GM21515 (cell line): ENCODE measurements at regions not wholly inside any gene's neighbourhood (a gene's known extent, or its start where the extent isn't known, plus 50 kb on each side); places are given as distances from the start of the nearest gene placed in this dataset.
A peak's percentile ranks its signal among the peaks of the same experiment; 100 is the strongest.

Source experiments
- ATAC-seq: cut with Tn5 transposase; IDR thresholded peaks from one replicate; pipeline ENCODE4 v1.9.1; 2021; ENCODE audit not compliant: unreplicated experiment

DNA sequence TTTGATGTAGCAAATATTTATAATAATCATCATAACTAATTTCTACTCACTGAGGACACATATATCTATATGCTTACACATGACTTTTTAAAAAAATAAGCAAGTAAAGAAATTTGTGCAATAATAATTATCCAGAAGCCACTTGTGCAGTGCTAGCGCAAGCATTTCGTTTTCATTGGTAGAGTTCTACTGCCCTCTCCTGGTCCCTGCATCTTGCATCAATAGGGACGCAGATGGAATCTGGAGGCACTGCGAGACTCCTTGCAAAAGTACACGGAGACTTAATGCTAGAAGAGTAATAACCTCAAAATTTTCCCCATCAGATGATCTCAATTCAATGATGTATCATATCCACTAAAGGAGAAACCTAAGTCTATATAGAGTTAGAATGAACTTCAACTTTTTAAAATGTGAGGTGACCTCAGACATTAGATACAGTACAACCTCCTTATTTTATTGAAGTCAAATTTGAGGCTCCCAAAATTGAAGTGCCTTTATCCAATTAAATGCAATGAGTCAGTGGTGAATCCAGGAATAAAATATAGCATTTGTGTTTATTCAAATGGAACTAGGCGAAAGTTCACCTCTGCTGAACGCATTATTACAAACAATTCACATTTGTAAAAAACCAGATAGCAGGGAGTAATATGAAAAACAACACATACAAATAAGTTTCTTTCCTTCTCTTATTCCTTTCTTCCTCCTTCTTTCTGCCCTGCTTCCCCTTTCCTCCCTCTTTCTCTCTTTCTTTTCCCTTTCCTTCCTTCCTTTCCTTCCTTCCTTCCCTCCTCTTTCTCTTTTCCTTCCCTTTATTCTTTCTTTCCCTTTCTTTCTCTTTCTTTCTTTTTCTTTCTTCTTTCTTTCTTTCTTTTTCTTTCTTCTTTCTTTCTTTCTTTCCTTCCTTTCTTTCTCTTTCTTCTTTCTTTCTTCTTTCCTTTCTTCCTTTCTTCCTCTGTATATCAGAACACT is 450.0 kb downstream of the ANKRD50 start:
- peak; percentile 82 for ATAC-seq

DNA sequence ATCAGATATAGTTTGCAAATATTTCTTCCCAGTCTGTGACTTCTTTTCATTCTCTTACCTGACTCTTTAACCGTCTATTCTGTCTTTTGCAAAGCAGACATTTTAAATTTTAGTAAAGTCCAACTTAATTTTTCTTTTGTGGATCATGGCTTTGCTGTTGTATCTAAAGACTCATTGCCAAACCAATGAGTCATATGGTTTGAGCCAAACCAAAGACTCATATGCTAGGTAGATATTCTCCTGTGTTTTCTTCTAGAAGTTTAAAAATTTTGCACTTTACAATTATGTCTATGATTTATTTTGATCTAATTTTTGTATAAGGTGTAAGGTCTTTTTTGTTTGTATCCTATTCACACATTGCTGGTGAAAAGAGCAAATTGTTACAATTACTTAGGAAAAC is 446.8 kb downstream of the ANKRD50 start:
- ATAC-seq = no peak

DNA sequence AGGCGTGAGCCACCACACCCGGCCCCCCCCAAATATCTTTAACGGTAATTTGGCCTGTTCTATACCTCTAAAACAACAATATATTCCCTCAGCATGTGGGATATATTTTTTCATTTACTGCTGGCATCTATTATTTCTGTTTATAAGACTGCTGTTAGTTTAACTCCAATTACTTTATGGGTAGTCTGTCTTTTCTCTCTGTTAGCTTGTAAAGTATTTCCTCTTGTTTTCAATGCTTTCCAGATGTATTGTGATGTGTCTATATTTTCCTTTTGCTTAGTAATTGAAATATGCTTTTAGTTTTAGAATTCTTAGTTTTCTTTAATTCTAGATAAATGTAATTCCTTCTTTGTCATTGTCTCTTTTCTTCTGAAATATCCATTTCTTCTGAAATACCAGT is 445.8 kb downstream of the ANKRD50 start:
- no peak for ATAC-seq

DNA sequence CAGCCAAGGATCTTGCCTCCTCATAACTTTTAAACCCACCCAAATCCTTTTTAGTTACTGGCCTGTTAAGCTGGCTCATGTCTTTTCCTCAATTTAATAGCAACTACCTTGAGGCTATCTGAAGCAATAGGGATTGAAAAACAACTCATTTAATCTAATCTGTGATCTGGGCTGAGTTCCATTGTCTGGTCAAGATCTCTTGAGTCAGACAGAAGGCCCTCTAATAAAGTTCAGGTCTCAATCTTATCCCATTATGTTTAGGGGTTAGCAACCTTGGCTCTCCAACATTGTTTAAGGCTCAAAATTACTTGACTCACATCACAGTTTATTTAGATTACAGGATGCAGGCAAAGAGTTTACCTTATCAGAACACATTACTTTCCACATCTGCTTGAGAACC is 436.1 kb downstream of the ANKRD50 start:
- no peak for ATAC-seq

- no peak for ATAC-seq
Observed at GRCh38 chr4:124277691-124278090, 434.8 kb downstream of the ANKRD50 start.

DNA sequence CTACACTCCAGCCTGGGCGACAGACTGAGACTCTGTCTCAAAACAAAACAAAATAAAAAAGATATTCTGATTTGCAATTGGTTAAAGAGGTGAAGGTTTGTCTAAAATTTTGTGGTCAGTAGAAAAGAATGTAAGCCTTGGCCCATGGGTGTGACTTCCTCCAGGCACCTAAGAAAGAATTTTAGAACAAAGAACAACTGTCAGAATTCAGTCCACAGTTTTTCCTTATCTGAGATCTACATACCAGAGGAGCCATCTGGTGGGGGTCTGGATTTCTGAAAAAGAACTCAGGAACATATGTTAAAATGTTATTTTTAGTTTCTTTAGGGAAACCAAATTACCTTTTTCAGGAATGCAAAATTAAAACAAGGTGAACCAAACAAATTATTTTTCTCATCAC is 434.1 kb downstream of the ANKRD50 start:
- ATAC-seq = no peak

DNA sequence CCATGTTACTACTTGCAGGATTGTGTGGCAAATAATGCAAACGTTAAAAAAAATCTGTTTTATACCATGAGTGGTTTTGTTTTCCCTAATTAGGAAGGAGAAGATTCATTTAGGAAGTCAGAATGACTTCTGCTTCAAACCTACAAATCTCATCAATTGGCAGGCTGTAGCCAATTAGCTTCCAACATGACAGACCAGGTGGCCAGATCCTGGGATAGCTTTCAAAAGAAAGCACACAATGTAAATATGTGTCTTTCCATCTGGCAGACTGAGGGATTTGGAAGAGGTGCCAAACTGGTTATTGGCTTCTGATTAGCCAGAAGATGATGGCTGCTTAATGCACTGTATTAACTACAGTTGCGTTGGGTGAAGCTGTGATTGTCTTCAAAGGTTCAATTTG is 432.8 kb downstream of the ANKRD50 start:
- no peak for ATAC-seq

DNA sequence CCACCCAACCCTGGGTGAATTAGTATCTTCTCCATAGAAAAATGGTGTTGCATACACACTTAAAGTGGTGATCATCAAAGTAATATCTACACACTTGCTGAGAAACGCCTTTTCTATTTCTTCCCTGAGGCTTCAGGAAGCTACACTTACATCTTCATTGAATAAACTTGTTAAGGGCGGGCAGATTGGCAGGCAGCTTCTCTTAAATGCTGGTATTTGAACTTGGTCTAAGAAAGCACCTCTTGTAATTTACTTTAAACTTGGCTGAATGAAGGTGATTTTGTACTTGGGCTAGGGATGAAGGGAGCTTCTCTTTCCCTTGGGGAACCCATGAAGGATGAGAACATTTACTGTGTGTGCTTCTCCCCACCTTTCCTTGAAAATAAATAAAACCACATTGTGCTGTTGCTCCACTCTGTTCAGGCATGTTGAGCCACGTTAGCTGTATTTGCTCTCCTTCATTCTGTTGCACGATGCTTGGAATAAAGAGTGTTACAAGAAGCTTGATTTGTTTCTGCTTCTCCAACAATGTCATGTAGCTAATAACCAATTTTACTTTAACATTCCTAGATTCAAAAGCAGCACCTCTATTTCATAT is 430.1 kb downstream of the ANKRD50 start:
- ATAC-seq = no peak

DNA sequence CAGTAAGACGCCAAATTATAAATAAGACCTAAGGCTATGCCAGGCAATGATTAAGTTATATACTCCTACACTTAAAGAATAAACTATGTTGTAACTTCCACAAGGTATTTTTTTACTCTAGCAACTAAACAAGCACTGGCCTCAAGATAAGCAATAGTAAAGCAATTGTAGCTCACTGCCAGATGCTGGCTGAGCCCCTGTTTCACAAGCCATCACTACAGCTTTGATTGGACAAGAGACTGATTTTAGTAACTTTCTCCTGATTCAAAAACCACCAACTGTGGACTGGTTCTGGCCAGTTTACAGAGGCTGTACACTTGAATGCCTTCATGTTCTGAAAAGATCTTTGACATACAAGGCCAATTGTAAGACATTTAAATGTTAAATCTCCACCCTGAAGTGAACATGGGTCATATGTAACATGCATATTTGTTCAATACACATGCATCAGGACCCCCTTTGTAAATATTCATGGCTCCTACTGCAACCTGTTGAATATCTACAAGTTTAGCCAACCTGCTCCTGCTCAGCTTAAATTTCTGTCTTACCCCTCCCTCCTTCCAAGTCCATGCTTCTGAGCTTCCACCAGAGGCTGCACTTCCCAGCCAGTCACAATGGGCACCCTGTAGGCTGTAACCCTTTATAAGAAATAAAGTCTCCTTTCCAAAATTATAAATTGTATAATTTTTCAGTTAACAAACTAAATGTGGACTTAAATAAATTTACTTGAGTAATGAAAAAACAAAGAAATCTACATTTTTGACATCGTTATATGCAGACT is 423.6 kb downstream of the ANKRD50 start:
- no peak for ATAC-seq

- ATAC-seq = no peak
Observed at GRCh38 chr4:124290678-124291077, 421.9 kb downstream of the ANKRD50 start.

DNA sequence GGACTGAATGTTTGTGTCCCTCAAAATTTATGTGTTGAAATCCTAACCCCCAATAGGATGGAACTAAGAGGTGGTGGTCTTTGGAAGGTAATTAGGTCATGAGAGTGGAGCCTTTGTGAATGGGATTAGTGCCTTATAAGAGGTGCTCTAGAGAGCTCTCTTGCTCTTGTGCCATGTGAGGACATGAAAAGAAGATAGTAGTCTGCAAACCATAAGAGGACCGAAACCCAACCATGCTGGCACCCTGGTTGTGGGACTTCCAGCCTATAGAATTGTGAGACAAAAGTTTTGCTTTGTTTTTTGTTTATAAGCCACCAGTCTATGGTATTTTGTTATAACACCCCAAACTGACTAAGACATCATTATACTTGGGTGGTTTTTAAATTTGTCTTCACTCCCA is 417.1 kb downstream of the ANKRD50 start:
- no peak for ATAC-seq

DNA sequence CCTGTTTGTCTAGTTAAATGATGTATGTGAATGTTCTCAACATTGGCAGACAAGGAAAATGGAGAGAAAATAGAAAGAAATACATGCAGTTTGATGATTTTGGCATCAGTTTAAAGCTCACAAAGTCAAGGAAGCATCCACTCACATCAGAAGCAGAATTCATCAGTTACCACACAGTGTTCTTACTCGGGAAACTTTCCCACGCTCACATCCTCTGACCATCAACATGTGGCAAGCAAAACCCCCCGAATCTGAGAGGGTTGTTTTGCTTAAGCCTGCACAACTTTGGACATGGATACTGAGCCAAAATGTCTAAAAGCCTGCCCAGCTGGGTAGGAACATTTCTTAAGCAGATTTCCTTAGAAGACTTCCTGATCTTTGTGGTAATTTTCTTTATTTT is 407.6 kb downstream of the ANKRD50 start:
- no peak for ATAC-seq

DNA sequence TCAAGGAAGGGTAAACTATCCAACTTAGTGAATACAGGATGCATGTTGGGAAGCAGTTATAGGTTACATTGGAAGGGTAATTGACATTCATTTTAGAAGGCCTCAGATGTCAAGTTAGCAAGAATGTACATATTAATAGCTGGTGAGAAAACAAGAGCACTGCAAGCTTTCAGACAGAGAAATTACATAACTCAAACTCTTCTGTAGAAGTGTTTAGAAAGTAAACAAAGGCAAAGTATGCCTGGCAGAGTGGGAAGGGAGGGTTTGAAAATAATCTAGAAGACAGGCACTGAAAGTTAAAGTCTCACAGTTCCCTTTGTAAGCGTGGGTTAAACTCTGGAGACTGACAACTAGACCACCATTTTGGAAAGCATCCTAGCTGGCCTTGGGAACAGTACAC is 406.2 kb downstream of the ANKRD50 start:
- no peak for ATAC-seq

DNA sequence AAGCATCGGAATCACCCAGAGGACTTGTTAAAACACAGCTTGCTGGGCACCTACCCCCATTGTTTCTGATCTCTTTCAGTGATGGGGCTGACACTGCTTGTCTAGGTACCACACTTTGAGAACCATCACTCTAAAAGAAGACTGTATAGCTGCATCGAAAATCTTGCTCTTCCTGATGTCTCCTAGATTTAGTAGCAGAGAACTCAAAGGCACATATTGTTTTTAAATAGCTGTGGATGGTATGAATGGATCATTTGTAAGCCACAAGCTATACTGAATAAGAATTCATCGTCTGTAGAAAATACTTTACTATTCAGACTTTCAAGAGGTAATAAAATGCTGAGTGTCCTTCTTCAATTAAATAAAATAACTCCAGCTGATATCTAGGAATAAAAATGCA is 405.4 kb downstream of the ANKRD50 start:
- ATAC-seq = no peak

DNA sequence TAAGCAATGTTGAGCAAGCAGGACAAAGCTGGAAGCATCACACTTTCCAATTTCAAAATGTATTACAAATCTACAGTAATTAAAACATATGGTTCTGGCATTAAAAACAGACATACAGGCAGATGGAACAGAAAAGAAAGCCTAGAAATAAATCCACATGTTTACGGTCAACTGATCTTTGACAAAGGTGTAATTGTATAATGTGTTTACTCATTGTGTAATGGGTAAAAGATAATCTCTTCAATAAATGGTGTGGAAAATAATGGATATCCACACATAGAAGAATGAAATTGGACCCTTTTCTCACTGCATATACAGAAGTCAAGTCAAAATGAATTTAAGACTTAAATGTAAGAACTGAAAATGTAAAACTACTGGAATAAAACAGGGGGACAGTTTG is 394.2 kb downstream of the ANKRD50 start:
- ATAC-seq = no peak

GRCh38 chr4:124321364-124321763 is 391.2 kb downstream of the ANKRD50 start:
- no peak for ATAC-seq

- peak; percentile 57 for ATAC-seq
Observed at GRCh38 chr4:124322234-124323065, 390.1 kb downstream of the ANKRD50 start.

- ATAC-seq = no peak
Observed at GRCh38 chr4:124325690-124326089, 386.8 kb downstream of the ANKRD50 start.

DNA sequence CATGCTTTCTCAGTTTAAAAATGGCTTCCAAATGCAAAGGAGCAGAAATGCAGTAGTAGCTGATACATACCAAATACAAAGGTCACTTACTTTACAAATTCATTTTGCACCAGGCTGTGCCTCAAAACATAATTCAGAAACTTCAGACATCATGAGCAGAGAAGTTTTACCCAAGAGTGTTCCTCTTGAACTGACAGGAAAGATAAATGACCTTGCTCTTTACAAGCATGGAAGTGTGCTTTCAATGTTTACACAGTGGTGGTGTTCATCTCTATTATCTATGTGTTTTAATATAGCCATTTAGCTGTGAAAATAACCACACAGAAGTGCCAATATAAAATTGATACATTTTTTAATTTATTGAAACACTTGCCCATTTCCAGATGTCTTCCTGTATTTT is 383.4 kb downstream of the ANKRD50 start:
- ATAC-seq = no peak

GRCh38 chr4:124330045-124330444 is 382.5 kb downstream of the ANKRD50 start:
- no peak for ATAC-seq

DNA sequence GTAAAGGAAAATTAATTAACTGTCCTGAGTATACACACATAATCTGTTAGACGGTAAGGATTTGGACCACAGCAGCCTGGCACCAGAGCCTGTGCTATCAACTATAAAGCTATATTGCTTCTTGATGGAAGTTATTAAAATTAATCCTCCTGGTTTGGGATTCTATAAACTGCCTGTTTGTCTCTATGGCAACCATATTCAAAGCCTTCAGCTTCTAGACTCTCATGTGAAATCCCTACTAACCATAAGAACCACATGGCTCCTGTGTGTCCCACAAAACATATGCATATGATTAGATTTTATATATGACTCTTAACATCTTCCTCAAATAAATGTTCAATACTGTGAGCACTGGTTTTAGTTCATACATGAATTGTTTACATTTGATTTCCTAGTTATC is 380.8 kb downstream of the ANKRD50 start:
- ATAC-seq = no peak
